Neural cell (in vitro differentiated cells): ENCODE measurements at regions not wholly inside any gene's neighbourhood (a gene's known extent, or its start where the extent isn't known, plus 50 kb on each side); places are given as distances from the start of the nearest gene placed in this dataset.

Source experiments
- CTCF ChIP-seq: fragments of 450-650 bp; IDR thresholded peaks from 2 replicates; pipeline ENCODE4 v1.5.1; 2014; ENCODE audit warnings: antibody characterized with exemption, mild to moderate bottlenecking, moderate library complexity; ENCODE audit not compliant: poor library complexity, severe bottlenecking
- EP300 ChIP-seq: fragments of 450-650 bp; conservative IDR thresholded peaks from 2 replicates; pipeline ENCODE4 v1.6.1; 2014; ENCODE audit warnings: antibody characterized with exemption, mild to moderate bottlenecking, moderate library complexity; ENCODE audit not compliant: poor library complexity, severe bottlenecking
- EZH2 ChIP-seq: fragments of 200-600, 300-800 bp; shearing (Covaris generic), sonication (generic); IDR thresholded peaks from 2 replicates; pipeline ENCODE4 v1.6.1; 2014; ENCODE audit warnings: antibody characterized with exemption, low read length, borderline replicate concordance, mild to moderate bottlenecking; ENCODE audit not compliant: insufficient read depth, poor library complexity, severe bottlenecking
- POLR2AphosphoS5 ChIP-seq: IDR thresholded peaks from 2 replicates; pipeline ENCODE4 v1.6.1; 2012
- REST ChIP-seq: IDR thresholded peaks from 2 replicates; pipeline ENCODE4 v1.6.1; 2012; ENCODE audit warnings: borderline replicate concordance
- SMC3 ChIP-seq: fragments of 450-650 bp; conservative IDR thresholded peaks from 2 replicates; pipeline ENCODE4 v1.6.1; 2014; ENCODE audit warnings: antibody characterized with exemption, mild to moderate bottlenecking, moderate library complexity; ENCODE audit not compliant: poor library complexity
- TAF1 ChIP-seq: IDR thresholded peaks from 2 replicates; pipeline ENCODE4 v1.6.1; 2012; ENCODE audit warnings: low read depth

GRCh38 chr2:19711470-19712372 is 190.1 kb downstream of the TTC32 start:
- TF ChIP-seq SMC3 (no peak), CTCF (no peak), POLR2AphosphoS5 (no peak), EP300 (peak; percentile 21), REST (no peak), TAF1 (no peak), EZH2 (no peak)
